Activated T-cell treated with anti-CD3 and anti-CD28 coated beads, Interleukin-2, amount 50 U/mL, for 24 hours (primary cell): ENCODE measurements at regions not wholly inside any gene's neighbourhood (a gene's known extent, or its start where the extent isn't known, plus 50 kb on each side); places are given as distances from the start of the nearest gene placed in this dataset.
"Not testable (repeated sequence)": the region's sequence is repeated elsewhere in the genome, so short reads cannot be mapped to it uniquely, and the experiment has no call there.

ENCODE experiments used
- DNase-seq: peaks from one replicate; pipeline ENCODE4 v3.0.0-alpha.2; 2020
- H3K27ac Mint-ChIP-seq: 2 replicates; pipeline ENCODE4 v1.8.0; 2020; ENCODE audit warnings: mild to moderate bottlenecking, mixed read lengths
- H3K27me3 Mint-ChIP-seq: 2 replicates; pipeline ENCODE4 v1.8.0; 2020; ENCODE audit warnings: mixed read lengths
- H3K36me3 Mint-ChIP-seq: 2 replicates; pipeline ENCODE4 v1.8.0; 2020; ENCODE audit warnings: low read depth, mixed read lengths
- H3K4me1 Mint-ChIP-seq: 2 replicates; pipeline ENCODE4 v1.8.0; 2020; ENCODE audit warnings: low read depth, mixed read lengths
- H3K4me3 Mint-ChIP-seq: 2 replicates; pipeline ENCODE4 v1.8.0; 2020; ENCODE audit warnings: mild to moderate bottlenecking, moderate library complexity, mixed read lengths
- H3K9me3 Mint-ChIP-seq: 2 replicates; pipeline ENCODE4 v1.8.0; 2020; ENCODE audit warnings: mixed read lengths

DNA sequence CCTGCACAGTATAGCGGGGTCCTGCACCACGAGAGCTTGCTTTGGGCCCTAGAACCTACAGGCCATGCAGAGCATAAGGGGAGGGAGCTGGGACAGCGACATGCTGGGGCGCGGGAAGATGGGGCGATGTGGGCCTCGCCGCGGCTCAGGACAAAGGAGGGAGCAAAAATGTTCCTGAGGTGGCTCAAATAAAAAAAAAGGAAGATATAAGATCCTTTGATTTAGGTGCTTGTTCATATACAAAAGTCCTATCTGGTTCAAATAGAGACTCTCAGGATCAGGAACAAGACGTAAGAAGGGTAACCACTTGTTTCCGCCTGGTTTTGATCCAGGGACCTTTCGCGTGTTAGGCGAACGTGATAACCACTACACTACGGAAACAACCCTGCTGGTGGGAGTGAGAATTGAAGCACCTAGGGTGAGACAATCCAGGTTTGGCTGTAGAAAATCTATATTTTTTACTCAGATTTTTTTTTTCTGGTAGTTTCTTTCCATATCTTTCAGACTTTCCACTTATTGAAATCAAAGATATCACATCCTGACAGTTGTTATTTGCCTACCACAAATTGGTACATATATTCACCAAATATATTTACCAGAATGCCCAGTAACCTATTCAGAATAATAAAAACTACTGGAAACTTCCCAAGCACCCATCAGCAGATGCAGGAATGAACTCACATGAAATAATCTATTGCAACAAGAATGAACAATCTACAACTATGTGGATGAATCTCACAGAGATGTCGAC is 177.9 kb upstream of the ZNF184 start:
- H3K27me3 Mint-ChIP-seq: peaks cover 88% of the 10 kb centered on the region
- H3K4me1 Mint-ChIP-seq: peaks cover 2% of the 10 kb centered on the region
- DNase-seq: peak; percentile 60
- H3K27ac Mint-ChIP-seq: peak overlapping the region; percentile 88
- no peaks in the 10 kb centered on the region for H3K9me3 Mint-ChIP-seq
- no peak overlapping the region for H3K4me3 Mint-ChIP-seq
- no peaks in the 10 kb centered on the region for H3K36me3 Mint-ChIP-seq

DNA sequence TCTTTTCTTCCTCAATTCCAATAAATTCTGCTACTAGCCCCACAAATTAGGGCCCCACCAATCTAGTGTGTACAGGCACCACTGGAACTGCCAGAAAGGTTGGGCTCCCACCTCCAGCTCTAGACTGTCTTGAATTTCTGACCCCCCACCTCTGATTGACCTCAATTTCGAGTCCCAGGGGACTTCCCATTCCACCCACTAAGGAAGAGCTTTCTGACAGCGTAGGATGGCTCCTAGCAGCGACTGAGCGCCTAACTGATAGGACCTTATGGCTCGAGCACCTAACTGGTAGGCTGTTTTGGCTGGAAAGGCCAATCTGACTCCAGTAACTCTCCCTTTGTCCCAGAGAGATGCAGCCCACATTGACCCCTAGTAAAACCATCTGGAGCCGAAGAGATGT is 171.6 kb upstream of the ZNF184 start:
- H3K27ac Mint-ChIP-seq: no peak overlapping the region
- H3K4me1 Mint-ChIP-seq: no peaks in the 10 kb centered on the region
- peaks cover 81% of the 10 kb centered on the region for H3K27me3 Mint-ChIP-seq
- no peak overlapping the region for H3K4me3 Mint-ChIP-seq
- H3K36me3 Mint-ChIP-seq: no peaks in the 10 kb centered on the region
- no peaks in the 10 kb centered on the region for H3K9me3 Mint-ChIP-seq
- no peak for DNase-seq

GRCh38 chr6:27642744-27643456 is 170.0 kb upstream of the ZNF184 start:
- no peak overlapping the region for H3K4me3 Mint-ChIP-seq
- H3K36me3 Mint-ChIP-seq: no peaks in the 10 kb centered on the region
- DNase-seq: no peak
- no peaks in the 10 kb centered on the region for H3K9me3 Mint-ChIP-seq
- no peak overlapping the region for H3K27ac Mint-ChIP-seq
- no peaks in the 10 kb centered on the region for H3K4me1 Mint-ChIP-seq
- peaks cover 80% of the 10 kb centered on the region for H3K27me3 Mint-ChIP-seq

GRCh38 chr6:27635886-27636285 is 163.0 kb upstream of the ZNF184 start:
- H3K36me3 Mint-ChIP-seq, H3K4me3 Mint-ChIP-seq, H3K9me3 Mint-ChIP-seq, DNase-seq, H3K4me1 Mint-ChIP-seq, H3K27ac Mint-ChIP-seq: not testable (repeated sequence)
- peaks cover 82% of the 10 kb centered on the region for H3K27me3 Mint-ChIP-seq

DNA sequence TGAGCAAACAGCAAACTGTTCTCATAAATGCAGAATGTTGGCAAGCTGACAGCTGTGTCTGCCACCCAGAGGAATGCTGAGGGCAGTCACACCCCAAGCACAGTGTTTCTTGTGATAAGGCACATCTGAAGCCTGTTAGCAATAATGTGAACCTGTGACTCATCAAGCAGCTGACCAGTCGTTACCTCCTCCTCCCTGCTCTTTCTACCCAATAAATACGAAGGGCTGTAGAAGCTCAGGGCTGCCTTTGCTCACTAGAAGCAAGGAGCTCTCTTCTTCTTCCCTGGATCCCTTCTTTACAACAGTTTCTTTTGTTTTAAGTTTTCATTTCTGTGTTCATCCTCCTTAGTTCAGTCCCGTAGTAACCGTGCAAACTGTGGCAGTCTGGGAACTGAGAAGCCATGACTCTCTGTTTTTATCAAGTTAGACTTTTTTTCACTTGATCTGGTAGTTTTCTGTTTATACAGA is 160.3 kb upstream of the ZNF184 start:
- not testable (repeated sequence) for H3K4me3 Mint-ChIP-seq, DNase-seq, H3K27ac Mint-ChIP-seq, H3K36me3 Mint-ChIP-seq, H3K9me3 Mint-ChIP-seq
- peaks cover 88% of the 10 kb centered on the region for H3K27me3 Mint-ChIP-seq
- peaks cover 14% of the 10 kb centered on the region for H3K4me1 Mint-ChIP-seq

GRCh38 chr6:27631609-27631916 is 158.7 kb upstream of the ZNF184 start:
- H3K27ac Mint-ChIP-seq: peak overlapping the region; percentile 69
- H3K4me3 Mint-ChIP-seq: peak overlapping the region; percentile 86
- no peak for DNase-seq
- peaks cover 92% of the 10 kb centered on the region for H3K27me3 Mint-ChIP-seq
- peaks cover 14% of the 10 kb centered on the region for H3K4me1 Mint-ChIP-seq
- H3K36me3 Mint-ChIP-seq: peaks cover 2% of the 10 kb centered on the region
- peaks cover 3% of the 10 kb centered on the region for H3K9me3 Mint-ChIP-seq

DNA sequence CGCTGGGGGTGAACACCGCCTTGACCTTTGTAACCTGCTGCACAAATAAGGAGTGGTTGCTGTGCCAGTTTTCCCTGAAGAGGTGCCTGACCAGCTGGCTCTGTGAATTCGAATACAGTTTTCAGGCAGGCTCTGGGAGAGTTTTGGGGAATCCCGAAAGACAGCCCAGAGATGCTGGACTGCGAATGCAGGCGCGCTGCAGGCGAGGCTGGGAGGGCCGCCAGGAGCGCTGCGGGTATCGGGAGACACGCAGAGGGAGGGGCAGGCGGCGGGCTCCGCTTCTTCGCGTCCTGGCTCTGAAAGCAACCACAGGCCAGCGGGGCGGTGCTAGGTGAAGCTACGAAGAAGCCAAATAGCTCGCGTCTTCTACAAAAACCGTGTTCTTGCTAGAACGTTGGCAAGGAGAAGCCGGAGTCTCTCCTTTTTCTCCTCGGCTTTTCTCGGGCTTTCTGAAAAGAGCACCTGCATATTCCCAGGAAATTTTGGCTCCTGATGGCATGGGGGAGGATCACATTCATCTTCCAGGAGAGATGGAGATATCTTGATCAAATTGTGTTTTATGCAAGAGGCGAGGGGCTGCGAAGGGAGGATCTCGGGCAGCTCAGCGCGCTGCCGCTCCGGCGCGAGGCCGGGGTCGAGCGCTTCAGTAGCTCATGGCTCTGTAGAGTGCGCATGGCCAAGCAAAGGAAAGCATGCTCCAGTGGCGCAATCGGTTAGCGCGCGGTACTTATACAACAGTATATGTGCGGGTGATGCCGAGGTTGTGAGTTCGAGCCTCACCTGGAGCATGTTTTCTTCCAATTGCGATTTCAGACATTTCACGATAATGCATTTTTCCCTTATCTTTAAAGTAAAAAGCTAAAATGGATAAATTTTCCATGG is 158.1 kb upstream of the ZNF184 start:
- Mint-ChIP-seq H3K36me3 (peaks cover 2% of the 10 kb centered on the region), H3K27me3 (peaks cover 89% of the 10 kb centered on the region), H3K27ac (peak overlapping the region; percentile 96), H3K4me3 (peak overlapping the region; percentile 86), H3K4me1 (peaks cover 14% of the 10 kb centered on the region), H3K9me3 (peaks cover 3% of the 10 kb centered on the region)
- peak; percentile 77 for DNase-seq

GRCh38 chr6:27624694-27625262 is 151.9 kb upstream of the ZNF184 start:
- no peak overlapping the region for H3K4me3 Mint-ChIP-seq
- no peaks in the 10 kb centered on the region for H3K4me1 Mint-ChIP-seq
- H3K27me3 Mint-ChIP-seq: peaks cover 81% of the 10 kb centered on the region
- H3K36me3 Mint-ChIP-seq: no peaks in the 10 kb centered on the region
- no peak overlapping the region for H3K27ac Mint-ChIP-seq
- H3K9me3 Mint-ChIP-seq: no peaks in the 10 kb centered on the region
- DNase-seq: no peak

DNA sequence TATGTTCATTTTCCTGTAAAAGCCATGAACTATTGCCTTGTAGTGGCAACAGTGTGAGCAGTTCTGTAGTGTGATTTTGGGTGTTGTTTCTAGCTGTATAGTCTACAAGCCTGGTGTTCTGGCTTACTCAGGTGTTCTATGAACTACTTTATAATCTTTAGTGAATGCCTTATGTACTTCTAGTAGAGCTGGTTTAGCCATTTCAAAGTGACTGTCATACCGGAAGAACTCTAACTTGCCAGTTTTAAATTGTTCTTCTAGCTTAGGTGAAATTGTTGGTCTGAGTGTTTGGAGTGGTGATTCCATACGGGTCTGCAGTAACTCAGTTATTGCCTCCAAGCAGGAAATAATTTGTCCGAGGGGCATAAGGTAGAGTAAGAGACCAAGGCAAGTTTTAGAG is 150.2 kb upstream of the ZNF184 start:
- H3K4me1 Mint-ChIP-seq: peaks cover 2% of the 10 kb centered on the region
- no peaks in the 10 kb centered on the region for H3K9me3 Mint-ChIP-seq
- no peak for DNase-seq
- peaks cover 82% of the 10 kb centered on the region for H3K27me3 Mint-ChIP-seq
- no peaks in the 10 kb centered on the region for H3K36me3 Mint-ChIP-seq
- no peak overlapping the region for H3K4me3 Mint-ChIP-seq
- H3K27ac Mint-ChIP-seq: no peak overlapping the region

DNA sequence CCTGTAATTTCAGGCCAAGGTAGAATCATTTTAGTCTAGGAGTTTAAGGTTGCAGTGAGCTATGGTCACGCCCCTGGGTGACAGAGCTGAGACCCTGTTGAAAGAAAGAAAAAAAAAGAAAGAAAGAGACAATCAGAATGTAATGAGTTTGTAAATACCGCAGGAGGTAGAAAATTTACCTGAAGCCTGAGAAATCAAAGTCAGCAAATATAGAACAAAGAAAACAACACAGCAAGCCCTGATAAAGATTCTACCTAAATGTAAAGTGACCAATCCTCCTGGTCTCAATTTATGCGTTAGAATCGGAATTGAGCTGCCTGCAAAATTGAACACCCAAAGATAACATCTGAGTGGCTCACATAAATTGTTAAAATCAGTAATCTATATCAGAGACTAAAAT is 146.5 kb upstream of the ZNF184 start:
- peaks cover 85% of the 10 kb centered on the region for H3K27me3 Mint-ChIP-seq
- H3K4me3 Mint-ChIP-seq: no peak overlapping the region
- peaks cover 17% of the 10 kb centered on the region for H3K4me1 Mint-ChIP-seq
- H3K36me3 Mint-ChIP-seq: no peaks in the 10 kb centered on the region
- DNase-seq: no peak
- H3K9me3 Mint-ChIP-seq: no peaks in the 10 kb centered on the region
- no peak overlapping the region for H3K27ac Mint-ChIP-seq

GRCh38 chr6:27617700-27618689 is 145.1 kb upstream of the ZNF184 start:
- Mint-ChIP-seq H3K9me3 (no peaks in the 10 kb centered on the region), H3K27me3 (peaks cover 79% of the 10 kb centered on the region), H3K4me1 (peaks cover 17% of the 10 kb centered on the region), H3K36me3 (no peaks in the 10 kb centered on the region), H3K27ac (peak overlapping the region; percentile 84), H3K4me3 (peak overlapping the region; percentile 60)
- DNase-seq: no peak

DNA sequence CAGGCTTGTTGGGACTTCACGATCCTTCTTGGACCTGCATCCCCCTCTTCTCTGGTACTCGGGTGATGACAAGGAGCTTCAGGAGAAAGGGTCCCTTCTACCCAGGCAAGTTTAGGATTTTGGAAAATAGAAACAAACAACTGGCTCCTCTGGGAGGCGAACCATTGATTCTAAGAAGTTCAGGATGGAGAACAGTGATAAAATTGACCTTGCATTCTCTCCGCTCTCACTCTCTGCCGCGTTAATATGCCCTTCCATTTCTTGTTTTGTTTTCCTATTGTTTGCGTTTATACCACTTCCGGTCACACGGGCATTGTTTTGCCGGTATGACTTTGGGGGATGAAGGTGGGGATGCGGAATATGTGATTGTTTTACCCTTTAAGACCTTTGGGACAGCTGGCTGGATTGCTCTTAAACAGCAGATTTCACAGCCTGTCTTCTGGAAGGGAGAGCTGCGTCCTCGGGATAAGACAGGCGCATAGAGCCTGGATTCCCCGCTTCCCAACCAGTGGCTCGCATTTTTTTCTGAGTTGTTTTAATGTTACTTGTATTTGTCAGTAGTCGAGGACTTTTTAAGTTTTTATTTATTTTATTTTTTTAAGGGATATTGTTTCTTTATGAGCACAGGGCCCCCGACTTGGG is 144.3 kb upstream of the ZNF184 start:
- peaks cover 17% of the 10 kb centered on the region for H3K4me1 Mint-ChIP-seq
- no peaks in the 10 kb centered on the region for H3K9me3 Mint-ChIP-seq
- H3K36me3 Mint-ChIP-seq: no peaks in the 10 kb centered on the region
- H3K27ac Mint-ChIP-seq: no peak overlapping the region
- H3K4me3 Mint-ChIP-seq: peak overlapping the region; percentile 60
- H3K27me3 Mint-ChIP-seq: peaks cover 78% of the 10 kb centered on the region
- no peak for DNase-seq

DNA sequence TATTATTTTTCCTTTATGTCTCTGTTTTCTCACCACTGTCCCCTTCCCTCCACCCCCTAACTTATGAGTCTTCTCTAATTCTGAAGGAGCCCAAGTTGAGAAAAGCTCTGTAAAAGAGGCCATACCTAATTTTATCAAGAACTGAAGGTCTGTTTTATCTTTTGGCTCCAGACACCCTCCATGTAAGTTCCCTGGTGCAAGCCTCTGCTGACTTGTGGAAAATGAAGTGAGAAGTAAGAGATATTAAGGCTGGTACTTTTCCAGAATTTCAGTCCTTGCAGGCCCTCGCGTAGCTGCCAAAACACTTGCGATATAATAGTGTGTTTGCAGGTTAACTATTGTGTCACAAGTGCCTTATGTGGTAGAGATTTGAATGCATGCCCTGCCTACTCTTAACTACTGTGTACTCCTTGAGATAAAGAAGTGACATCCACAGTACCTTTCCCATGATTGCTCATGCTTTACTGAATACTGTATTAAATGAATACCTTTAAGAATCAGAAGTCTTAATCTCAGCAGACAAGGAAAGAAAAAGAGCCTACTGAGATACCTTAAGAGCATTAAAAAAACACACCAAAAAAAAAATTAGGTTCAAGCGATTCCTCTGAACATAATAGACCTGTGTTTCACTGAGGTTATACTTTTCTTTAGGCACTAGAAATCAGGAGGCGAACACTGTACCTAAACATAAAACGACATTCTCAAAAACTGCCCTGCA is 143.6 kb upstream of the ZNF184 start:
- Mint-ChIP-seq H3K36me3 (no peaks in the 10 kb centered on the region), H3K27me3 (peaks cover 78% of the 10 kb centered on the region), H3K4me1 (peaks cover 17% of the 10 kb centered on the region), H3K27ac (no peak overlapping the region), H3K4me3 (no peak overlapping the region), H3K9me3 (no peaks in the 10 kb centered on the region)
- DNase-seq: no peak
